BLaER1 treated with 17β-estradiol and CSF1 and Interleukin-3, amounts not matched to agents 10 nM and 100 nM (cell line): ENCODE measurements at regions not wholly inside any gene's neighbourhood (a gene's known extent, or its start where the extent isn't known, plus 50 kb on each side); places are given as distances from the start of the nearest gene placed in this dataset.

ENCODE experiments used
- H3K27ac ChIP-seq, 11 experiments: shearing (Covaris generic); formaldehyde crosslinking; 2 replicates each; pipeline ENCODE4 v1.8.1; 2022
- H3K27me3 ChIP-seq, 11 experiments: shearing (Covaris generic); formaldehyde crosslinking; 2 replicates each; pipeline ENCODE4 v1.8.1; 2022
- H3K36me3 ChIP-seq, 11 experiments: shearing (Covaris generic); formaldehyde crosslinking; 2 replicates each; pipeline ENCODE4 v1.8.1; 2022
- H3K4me1 ChIP-seq, 10 experiments: shearing (Covaris generic); formaldehyde crosslinking; 2 replicates each; pipeline ENCODE4 v1.8.1; 2022
- H3K4me2 ChIP-seq, 11 experiments: shearing (Covaris generic); formaldehyde crosslinking; 2 replicates each; pipeline ENCODE4 v1.8.1; 2022
- H3K4me3 ChIP-seq, 10 experiments: shearing (Covaris generic); formaldehyde crosslinking; 2 replicates each; pipeline ENCODE4 v1.8.1; 2022
- H3K9ac ChIP-seq, 11 experiments: shearing (Covaris generic); formaldehyde crosslinking; 2 replicates each; pipeline ENCODE4 v1.8.1; 2022
- H3K9me3 ChIP-seq, 11 experiments: shearing (Covaris generic); formaldehyde crosslinking; replicated peaks in 1 of 11; 2 replicates each; pipeline ENCODE4 v1.8.1; 2022
- H4K20me1 ChIP-seq, 11 experiments: shearing (Covaris generic); formaldehyde crosslinking; 2 replicates each; pipeline ENCODE4 v1.8.1; 2022
- Cebpa-rat ChIP-seq, 11 experiments: shearing (Covaris generic); IDR thresholded peaks; 2 replicates each; pipeline ENCODE4 v1.8.1; 2022

- Histone ChIP-seq H3K27ac (peak overlapping the region in 1 of 11 experiments; percentile 29; a peak in 3 of 22 replicates), H3K36me3 (peaks cover 26 to 73% (median 53%) of the 10 kb centered on the region in 11 experiments), H3K9me3 (no peaks in the 10 kb centered on the region), H3K4me1 (peaks cover 41 to 79% (median 55%) of the 10 kb centered on the region in 10 experiments), H4K20me1 (peaks cover 0 to 9% (median 0%) of the 10 kb centered on the region in 11 experiments; a peak in 3 of 22 replicates), H3K4me2 (peak overlapping the region in 3 of 11 experiments; percentile 62 to 69 (median 69); a peak in 8 of 22 replicates), H3K9ac (no peak overlapping the region), H3K4me3 (no peak overlapping the region), H3K27me3 (no peaks in the 10 kb centered on the region)
- no peak for TF ChIP-seq Cebpa-rat (IDR thresholded peaks at IDR 0.05)
These were observed 49.7 kb downstream of the CYRIA start for GRCh38 chr2:16615687-16616615.

DNA sequence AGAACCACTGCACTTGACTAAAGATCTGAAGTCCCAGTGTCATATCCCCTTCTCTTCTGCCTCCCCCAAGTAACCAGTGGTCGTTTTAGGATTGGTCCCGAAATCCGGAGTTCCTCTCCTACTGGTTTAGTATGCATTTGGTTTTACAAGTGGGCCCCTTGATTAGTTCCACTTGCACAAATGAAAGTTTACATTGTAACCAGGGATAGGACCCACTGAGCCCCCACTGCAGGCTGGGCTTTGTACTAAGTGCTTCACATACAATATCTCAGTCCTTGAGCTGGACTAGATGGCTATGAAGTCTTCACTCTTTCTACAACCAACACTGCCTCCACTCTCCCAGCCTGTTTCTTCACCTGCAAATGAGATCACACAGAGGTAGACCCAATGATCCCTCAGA, 50.4 kb downstream of the CYRIA start:
- Histone ChIP-seq H3K36me3 (peaks cover 20 to 66% (median 46%) of the 10 kb centered on the region in 11 experiments), H3K4me2 (peak overlapping the region in 8 of 11 experiments; percentile 6 to 56 (median 42); a peak in 8 of 22 replicates), H3K27ac (peak overlapping the region in 1 of 11 experiments; percentile 26; a peak in 1 of 22 replicates), H3K4me1 (peaks cover 34 to 78% (median 49%) of the 10 kb centered on the region in 10 experiments), H3K9me3 (no peaks in the 10 kb centered on the region), H3K27me3 (no peaks in the 10 kb centered on the region), H4K20me1 (peaks cover 0 to 9% (median 0%) of the 10 kb centered on the region in 11 experiments; a peak in 3 of 22 replicates), H3K9ac (no peak overlapping the region), H3K4me3 (no peak overlapping the region)
- no peak for TF ChIP-seq Cebpa-rat (IDR thresholded peaks at IDR 0.05)

- H3K36me3 ChIP-seq, result peaks cover 13 to 57% (median 38%) of the 10 kb centered on the region in 11 experiments
- no peaks in the 10 kb centered on the region for H3K27me3 ChIP-seq
- no peaks in the 10 kb centered on the region for H3K9me3 ChIP-seq
- H3K4me1 ChIP-seq, result peaks cover 32 to 78% (median 45%) of the 10 kb centered on the region in 10 experiments
- no peak overlapping the region for H3K4me3 ChIP-seq
- no peak for TF ChIP-seq Cebpa-rat (IDR thresholded peaks at IDR 0.05)
- H3K27ac ChIP-seq, result peak overlapping the region in 6 of 11 experiments; percentile 5 to 26 (median 20); a peak in 6 of 22 replicates
- H4K20me1 ChIP-seq, result peaks cover 0 to 12% (median 0%) of the 10 kb centered on the region in 11 experiments; a peak in 3 of 22 replicates
- peak overlapping the region in 3 of 11 experiments; percentile 0 to 12 (median 1); a peak in 1 of 22 replicates for H3K9ac ChIP-seq
- peak overlapping the region; percentile 6 to 56 (median 45); a peak in 18 of 22 replicates for H3K4me2 ChIP-seq
These were observed 51.2 kb downstream of the CYRIA start for GRCh38 chr2:16614314-16614860.

DNA sequence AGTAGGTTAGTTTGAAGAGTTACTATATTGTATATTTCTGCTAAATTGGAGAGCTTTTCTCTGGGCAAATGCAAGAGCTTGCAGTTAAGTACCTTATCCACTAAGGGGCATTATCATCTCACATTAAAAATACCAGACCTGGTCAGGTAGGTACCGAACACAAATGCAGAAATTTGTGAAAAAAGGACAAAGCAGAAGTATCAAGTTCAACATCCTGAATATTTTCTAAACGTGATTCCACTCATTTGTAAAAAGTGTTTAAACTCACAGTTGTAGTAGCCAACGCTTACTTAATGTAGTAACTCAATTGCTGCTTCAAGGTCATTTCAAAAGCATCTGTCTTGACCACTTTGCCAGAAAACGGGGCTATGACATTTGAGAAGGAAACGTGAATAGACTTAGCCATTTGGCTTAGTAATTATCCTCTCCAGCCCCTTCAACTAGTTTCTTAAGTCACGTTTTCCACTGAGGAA, 52.1 kb downstream of the CYRIA start:
- Histone ChIP-seq H4K20me1 (peaks cover 0 to 17% (median 0%) of the 10 kb centered on the region in 11 experiments; a peak in 3 of 22 replicates), H3K4me3 (no peak overlapping the region), H3K4me2 (peak overlapping the region in 5 of 11 experiments; percentile 40 to 56 (median 49); a peak in 9 of 22 replicates), H3K36me3 (peaks cover 8 to 49% (median 30%) of the 10 kb centered on the region in 11 experiments), H3K4me1 (peaks cover 32 to 78% (median 46%) of the 10 kb centered on the region in 10 experiments), H3K9me3 (no peaks in the 10 kb centered on the region), H3K27ac (peak overlapping the region in 3 of 11 experiments; percentile 19 to 26 (median 26); a peak in 3 of 22 replicates), H3K9ac (0 out of 22 replicates have a peak overlapping the region, but pooled peaks of 2 of the 11 experiments have one; percentile 0 to 12), H3K27me3 (no peaks in the 10 kb centered on the region)
- no peak for TF ChIP-seq Cebpa-rat (IDR thresholded peaks at IDR 0.05)

DNA sequence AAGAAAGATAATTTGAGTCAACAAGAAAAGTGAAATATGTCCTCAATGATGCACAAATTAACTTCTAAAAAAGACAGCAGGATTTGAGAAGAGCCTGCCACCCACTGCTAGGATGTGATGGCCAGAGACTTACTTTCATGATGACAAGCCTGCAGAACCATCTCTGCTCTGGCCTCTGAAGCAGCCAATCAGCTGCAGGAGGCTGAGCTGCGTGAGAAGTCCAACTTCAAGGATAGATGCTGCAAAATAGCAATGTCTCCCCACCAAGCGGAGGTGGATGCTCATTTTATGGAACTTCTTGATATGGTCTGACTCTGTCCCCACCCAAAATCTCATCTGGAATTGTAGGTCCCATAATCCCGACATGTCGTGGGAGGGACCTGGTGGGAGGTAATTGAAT, 53.1 kb downstream of the CYRIA start:
- Histone ChIP-seq H3K9me3 (no peaks in the 10 kb centered on the region), H3K4me1 (peaks cover 22 to 70% (median 36%) of the 10 kb centered on the region in 10 experiments), H4K20me1 (peaks cover 0 to 28% (median 0%) of the 10 kb centered on the region in 11 experiments; a peak in 4 of 22 replicates), H3K27me3 (no peaks in the 10 kb centered on the region), H3K36me3 (peaks cover 3 to 43% (median 25%) of the 10 kb centered on the region in 11 experiments; a peak in 18 of 22 replicates), H3K27ac (no peak overlapping the region), H3K9ac (no peak overlapping the region), H3K4me2 (no peak overlapping the region), H3K4me3 (no peak overlapping the region)
- no peak for TF ChIP-seq Cebpa-rat (IDR thresholded peaks at IDR 0.05)

DNA sequence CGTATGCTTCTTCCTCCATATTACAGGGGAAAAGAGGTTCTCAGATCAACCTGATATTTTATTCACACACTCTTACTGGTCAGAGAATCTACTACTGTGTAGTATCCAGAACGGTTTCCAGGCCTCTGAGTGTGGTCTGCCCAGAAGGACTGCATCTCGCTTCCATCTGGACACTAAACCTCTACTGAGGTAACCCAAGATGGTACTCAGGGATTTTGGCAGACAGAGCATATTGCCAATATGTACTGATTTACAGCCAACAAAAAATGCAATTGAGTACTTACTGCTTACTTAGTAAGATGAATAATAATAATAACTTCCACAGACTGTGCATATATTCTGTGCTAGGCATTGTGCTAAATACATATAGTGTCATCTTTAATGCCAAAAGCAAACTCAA, 55.8 kb downstream of the CYRIA start:
- H3K4me1 ChIP-seq, result peaks cover 8 to 43% (median 16%) of the 10 kb centered on the region in 10 experiments
- no peaks in the 10 kb centered on the region for H3K9me3 ChIP-seq
- no peak overlapping the region for H3K9ac ChIP-seq
- H4K20me1 ChIP-seq, result peaks cover 0 to 50% (median 0%) of the 10 kb centered on the region in 11 experiments; a peak in 4 of 22 replicates
- peaks cover 0 to 41% (median 16%) of the 10 kb centered on the region in 11 experiments; a peak in 16 of 22 replicates for H3K36me3 ChIP-seq
- no peak overlapping the region for H3K4me3 ChIP-seq
- no peaks in the 10 kb centered on the region for H3K27me3 ChIP-seq
- peak overlapping the region in 2 of 11 experiments; percentile 35 to 60; a peak in 2 of 22 replicates for H3K4me2 ChIP-seq
- H3K27ac ChIP-seq, result no peak overlapping the region; a peak in 1 of 22 replicates
- TF ChIP-seq Cebpa-rat (IDR thresholded peaks at IDR 0.05), result no peak

- Histone ChIP-seq H4K20me1 (peaks cover 0 to 49% (median 0%) of the 10 kb centered on the region in 11 experiments; a peak in 4 of 22 replicates), H3K27ac (peak overlapping the region in 7 of 11 experiments; percentile 25 to 62 (median 55); a peak in 12 of 22 replicates), H3K4me2 (peak overlapping the region; percentile 63 to 94 (median 85)), H3K9me3 (no peaks in the 10 kb centered on the region), H3K36me3 (peaks cover 0 to 43% (median 23%) of the 10 kb centered on the region in 11 experiments; a peak in 18 of 22 replicates), H3K4me3 (peak overlapping the region in 9 of 10 experiments; percentile 38 to 65 (median 52); a peak in 17 of 20 replicates), H3K4me1 (peaks cover 0 to 40% (median 8%) of the 10 kb centered on the region in 10 experiments; a peak in 17 of 20 replicates), H3K27me3 (no peaks in the 10 kb centered on the region), H3K9ac (peak overlapping the region in 8 of 11 experiments; percentile 12 to 66 (median 37); a peak in 10 of 22 replicates)
- no peak; a peak in 1 of 22 replicates for TF ChIP-seq Cebpa-rat (IDR thresholded peaks at IDR 0.05)
These were observed 56.7 kb downstream of the CYRIA start for GRCh38 chr2:16608661-16609643.
